HG03039 (cell line): ENCODE measurements at regions not wholly inside any gene's neighbourhood (a gene's known extent, or its start where the extent isn't known, plus 50 kb on each side); places are given as distances from the start of the nearest gene placed in this dataset.
"Not testable (repeated sequence)": the region's sequence is repeated elsewhere in the genome, so short reads cannot be mapped to it uniquely, and the experiment has no call there.

Experiments
- ATAC-seq: cut with Tn5 transposase; IDR thresholded peaks from one replicate; pipeline ENCODE4 v1.9.1; 2021; ENCODE audit warnings: mild to moderate bottlenecking, moderate library complexity; ENCODE audit not compliant: unreplicated experiment

- ATAC-seq = no peak
Measured at GRCh38 chr17:70369391-70369790, 200.1 kb downstream of the KCNJ2 start.

- no peak for ATAC-seq
Measured at GRCh38 chr17:70370816-70371215, 201.5 kb downstream of the KCNJ2 start.

- ATAC-seq = no peak
Measured at GRCh38 chr17:70373369-70373768, 204.0 kb downstream of the KCNJ2 start.

GRCh38 chr17:70374496-70374895 lies 205.2 kb downstream of the KCNJ2 start:
- no peak for ATAC-seq

- no peak for ATAC-seq
Measured at GRCh38 chr17:70375406-70375805, 206.1 kb downstream of the KCNJ2 start.

GRCh38 chr17:70375813-70376770 lies 206.8 kb downstream of the KCNJ2 start:
- no peak for ATAC-seq

GRCh38 chr17:70377654-70378053 lies 208.3 kb downstream of the KCNJ2 start:
- ATAC-seq = no peak

- ATAC-seq = no peak
Measured at GRCh38 chr17:70378076-70378475, 208.7 kb downstream of the KCNJ2 start.

- no peak for ATAC-seq
Measured at GRCh38 chr17:70379945-70380344, 210.6 kb downstream of the KCNJ2 start.

- ATAC-seq = not testable (repeated sequence)
Measured at GRCh38 chr17:70381916-70382315, 212.6 kb downstream of the KCNJ2 start.

- ATAC-seq = no peak
Measured at GRCh38 chr17:70388326-70388725, 219.0 kb downstream of the KCNJ2 start.

- not testable (repeated sequence) for ATAC-seq
Measured at GRCh38 chr17:70389232-70389757, 220.0 kb downstream of the KCNJ2 start.

GRCh38 chr17:70390049-70390448 lies 220.7 kb downstream of the KCNJ2 start:
- ATAC-seq = no peak

GRCh38 chr17:70394473-70395232 lies 225.3 kb downstream of the KCNJ2 start:
- no peak for ATAC-seq

- ATAC-seq = no peak
Measured at GRCh38 chr17:70405492-70406220, 236.3 kb downstream of the KCNJ2 start.

GRCh38 chr17:70407506-70407905 lies 238.2 kb downstream of the KCNJ2 start:
- ATAC-seq = no peak

GRCh38 chr17:70408768-70409167 lies 239.4 kb downstream of the KCNJ2 start:
- ATAC-seq = no peak

- no peak for ATAC-seq
Measured at GRCh38 chr17:70414300-70414699, 245.0 kb downstream of the KCNJ2 start.

- no peak for ATAC-seq
Measured at GRCh38 chr17:70420861-70421445, 251.6 kb downstream of the KCNJ2 start.

GRCh38 chr17:70422862-70423261 lies 253.5 kb downstream of the KCNJ2 start:
- ATAC-seq = no peak

- ATAC-seq = no peak
Measured at GRCh38 chr17:70423562-70423961, 254.2 kb downstream of the KCNJ2 start.
